ENCODE measurements at regions not wholly inside any gene's neighbourhood (a gene's known extent, or its start where the extent isn't known, plus 50 kb on each side); places are given as distances from the start of the nearest gene placed in this dataset.

DNA sequence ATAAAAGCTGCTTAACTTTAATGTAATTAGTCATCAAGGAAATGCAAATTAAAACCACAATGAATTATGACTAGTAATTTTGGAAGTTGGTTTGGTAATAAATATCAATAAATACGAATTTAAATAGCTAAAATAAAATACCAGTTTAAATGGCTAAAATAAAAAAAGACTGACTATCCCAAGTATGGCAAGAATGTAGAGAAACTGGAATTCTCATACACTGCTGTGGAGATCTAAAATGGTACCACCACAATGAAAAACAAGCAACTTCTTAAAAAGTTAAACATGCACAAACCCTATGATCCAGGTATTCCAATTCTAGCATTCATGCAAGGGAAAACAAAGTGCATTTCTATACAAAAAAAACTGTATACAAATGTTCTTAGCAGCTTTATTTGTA lies 382.6 kb upstream of the NR5A2 start:
- Histone ChIP-seq H3K79me2 (ENCODE audit: insufficient read depth, low read length) (no peaks in the 10 kb centered on the region), H3K4me2 (ENCODE audit: low read length) (no peak overlapping the region), H3K36me3 (ENCODE audit: insufficient read depth, low read length) (no peaks in the 10 kb centered on the region), H3K9ac (ENCODE audit: low read length) (no peak overlapping the region), H4K20me1 (ENCODE audit: insufficient read depth, low read length) (no peaks in the 10 kb centered on the region), H2AFZ (ENCODE audit: low read depth, low read length) (no peak overlapping the region), H3K4me3 (ENCODE audit: insufficient read depth, low read depth, low read length) (no peak overlapping the region), H3K9me3 (ENCODE audit: insufficient read depth, low read depth, low read length) (no peaks in the 10 kb centered on the region), H3K27ac (ENCODE audit: low read depth, low read length) (no peak overlapping the region), H3K4me1 (ENCODE audit: insufficient read depth, low read length) (no peaks in the 10 kb centered on the region), H3K27me3 (ENCODE audit: insufficient read depth, low read length) (no peaks in the 10 kb centered on the region)
- H3K27me3 Mint-ChIP-seq (ENCODE audit: low read depth, unreplicated experiment): peaks cover 1% of the 10 kb centered on the region
- H3K27ac Mint-ChIP-seq (ENCODE audit: unreplicated experiment): no peak overlapping the region
- TF ChIP-seq, protein P1, sequence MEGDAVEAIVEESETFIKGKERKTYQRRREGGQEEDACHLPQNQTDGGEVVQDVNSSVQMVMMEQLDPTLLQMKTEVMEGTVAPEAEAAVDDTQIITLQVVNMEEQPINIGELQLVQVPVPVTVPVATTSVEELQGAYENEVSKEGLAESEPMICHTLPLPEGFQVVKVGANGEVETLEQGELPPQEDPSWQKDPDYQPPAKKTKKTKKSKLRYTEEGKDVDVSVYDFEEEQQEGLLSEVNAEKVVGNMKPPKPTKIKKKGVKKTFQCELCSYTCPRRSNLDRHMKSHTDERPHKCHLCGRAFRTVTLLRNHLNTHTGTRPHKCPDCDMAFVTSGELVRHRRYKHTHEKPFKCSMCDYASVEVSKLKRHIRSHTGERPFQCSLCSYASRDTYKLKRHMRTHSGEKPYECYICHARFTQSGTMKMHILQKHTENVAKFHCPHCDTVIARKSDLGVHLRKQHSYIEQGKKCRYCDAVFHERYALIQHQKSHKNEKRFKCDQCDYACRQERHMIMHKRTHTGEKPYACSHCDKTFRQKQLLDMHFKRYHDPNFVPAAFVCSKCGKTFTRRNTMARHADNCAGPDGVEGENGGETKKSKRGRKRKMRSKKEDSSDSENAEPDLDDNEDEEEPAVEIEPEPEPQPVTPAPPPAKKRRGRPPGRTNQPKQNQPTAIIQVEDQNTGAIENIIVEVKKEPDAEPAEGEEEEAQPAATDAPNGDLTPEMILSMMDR (IDR thresholded peaks at IDR 0.05; ENCODE audit: insufficient read depth, low read depth, low read length): no peak
- no peak for TF ChIP-seq EZH2 (IDR thresholded peaks at IDR 0.05; ENCODE audit: insufficient read depth, low read length)
- no peak overlapping the region for H3K4me3 Mint-ChIP-seq (ENCODE audit: unreplicated experiment)
- H3K4me1 Mint-ChIP-seq (ENCODE audit: low read depth, unreplicated experiment): peaks cover 3% of the 10 kb centered on the region
- peaks cover 3% of the 10 kb centered on the region for H3K36me3 Mint-ChIP-seq (ENCODE audit: low read depth, unreplicated experiment)
- no peak for FAIRE-seq
- H3K9me3 Mint-ChIP-seq (ENCODE audit: unreplicated experiment): peaks cover 14% of the 10 kb centered on the region
- no peak for DNase-seq (ENCODE audit: low read depth)

DNA sequence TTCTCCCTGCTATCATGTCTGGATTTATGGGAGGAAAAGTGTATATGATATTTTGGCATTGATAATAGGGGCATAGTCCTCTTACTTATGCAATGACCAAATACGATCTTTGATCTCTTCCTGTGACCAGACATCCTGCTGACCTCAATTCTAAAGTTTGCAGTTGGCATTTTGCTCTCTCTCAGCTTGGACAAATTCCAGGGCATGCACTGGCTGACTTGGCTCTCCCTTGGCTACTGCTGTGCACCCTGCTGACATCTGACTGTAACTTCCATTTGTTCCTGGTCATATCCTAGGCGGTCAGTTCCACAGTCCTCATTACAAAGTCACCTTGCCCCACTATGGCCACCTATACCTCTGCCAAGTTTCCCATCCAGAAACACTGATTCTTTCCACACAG lies 380.7 kb upstream of the NR5A2 start:
- Histone ChIP-seq H2AFZ (ENCODE audit: low read depth, low read length) (no peak overlapping the region), H3K79me2 (ENCODE audit: insufficient read depth, low read length) (no peaks in the 10 kb centered on the region), H4K20me1 (ENCODE audit: insufficient read depth, low read length) (no peaks in the 10 kb centered on the region), H3K9me3 (ENCODE audit: insufficient read depth, low read depth, low read length) (no peaks in the 10 kb centered on the region), H3K9ac (ENCODE audit: low read length) (no peak overlapping the region), H3K4me3 (ENCODE audit: insufficient read depth, low read depth, low read length) (no peak overlapping the region), H3K27ac (ENCODE audit: low read depth, low read length) (no peak overlapping the region), H3K4me2 (ENCODE audit: low read length) (no peak overlapping the region), H3K27me3 (ENCODE audit: insufficient read depth, low read length) (no peaks in the 10 kb centered on the region), H3K4me1 (ENCODE audit: insufficient read depth, low read length) (no peaks in the 10 kb centered on the region), H3K36me3 (ENCODE audit: insufficient read depth, low read length) (no peaks in the 10 kb centered on the region)
- no peak overlapping the region for H3K27ac Mint-ChIP-seq (ENCODE audit: unreplicated experiment)
- DNase-seq (ENCODE audit: low read depth) (no peak), FAIRE-seq (no peak)
- H3K36me3 Mint-ChIP-seq (ENCODE audit: low read depth, unreplicated experiment): peaks cover 3% of the 10 kb centered on the region
- H3K4me3 Mint-ChIP-seq (ENCODE audit: unreplicated experiment): no peak overlapping the region
- TF ChIP-seq, protein P1 (IDR thresholded peaks at IDR 0.05; ENCODE audit: insufficient read depth, low read depth, low read length): no peak
- TF ChIP-seq EZH2 (IDR thresholded peaks at IDR 0.05; ENCODE audit: insufficient read depth, low read length): no peak
- peaks cover 18% of the 10 kb centered on the region for H3K9me3 Mint-ChIP-seq (ENCODE audit: unreplicated experiment)
- H3K4me1 Mint-ChIP-seq (ENCODE audit: low read depth, unreplicated experiment): no peaks in the 10 kb centered on the region
- peaks cover 3% of the 10 kb centered on the region for H3K27me3 Mint-ChIP-seq (ENCODE audit: low read depth, unreplicated experiment)

DNA sequence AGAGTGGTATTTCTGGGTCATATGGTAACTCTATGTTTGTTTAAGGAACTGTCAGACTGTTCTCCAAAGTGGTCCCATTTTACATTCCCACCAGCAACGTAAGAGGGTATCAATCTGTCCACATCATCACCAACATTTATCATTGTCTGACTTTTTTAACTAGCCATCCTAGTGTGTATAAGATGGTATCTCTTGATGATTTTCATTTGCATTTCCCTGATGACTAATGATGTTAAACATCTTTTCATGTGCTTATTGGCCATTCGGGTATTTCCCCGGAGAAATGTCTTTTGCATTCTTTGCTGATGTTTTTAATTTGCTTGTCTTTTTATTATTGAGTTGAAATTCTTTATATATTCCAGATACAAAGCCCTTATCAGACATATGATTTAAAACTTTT lies 370.1 kb upstream of the NR5A2 start:
- Mint-ChIP-seq H3K27ac (ENCODE audit: unreplicated experiment) (no peak overlapping the region), H3K36me3 (ENCODE audit: low read depth, unreplicated experiment) (no peaks in the 10 kb centered on the region), H3K27me3 (ENCODE audit: low read depth, unreplicated experiment) (no peaks in the 10 kb centered on the region), H3K9me3 (ENCODE audit: unreplicated experiment) (peaks cover 2% of the 10 kb centered on the region), H3K4me3 (ENCODE audit: unreplicated experiment) (no peak overlapping the region), H3K4me1 (ENCODE audit: low read depth, unreplicated experiment) (no peaks in the 10 kb centered on the region)
- Histone ChIP-seq H3K4me2 (ENCODE audit: low read length) (no peak overlapping the region), H3K79me2 (ENCODE audit: insufficient read depth, low read length) (no peaks in the 10 kb centered on the region), H4K20me1 (ENCODE audit: insufficient read depth, low read length) (no peaks in the 10 kb centered on the region), H3K27me3 (ENCODE audit: insufficient read depth, low read length) (no peaks in the 10 kb centered on the region), H2AFZ (ENCODE audit: low read depth, low read length) (no peak overlapping the region), H3K9me3 (ENCODE audit: insufficient read depth, low read depth, low read length) (no peaks in the 10 kb centered on the region), H3K9ac (ENCODE audit: low read length) (no peak overlapping the region), H3K36me3 (ENCODE audit: insufficient read depth, low read length) (no peaks in the 10 kb centered on the region), H3K4me3 (ENCODE audit: insufficient read depth, low read depth, low read length) (no peak overlapping the region), H3K27ac (ENCODE audit: low read depth, low read length) (no peak overlapping the region), H3K4me1 (ENCODE audit: insufficient read depth, low read length) (no peaks in the 10 kb centered on the region)
- FAIRE-seq (no peak), DNase-seq (ENCODE audit: low read depth) (no peak)
- TF ChIP-seq, protein P1 (IDR thresholded peaks at IDR 0.05; ENCODE audit: insufficient read depth, low read depth, low read length): no peak
- TF ChIP-seq EZH2 (IDR thresholded peaks at IDR 0.05; ENCODE audit: insufficient read depth, low read length): no peak

All from astrocyte (in vitro differentiated cells and primary cell).